ENCODE measurements at regions not wholly inside any gene's neighbourhood (a gene's known extent, or its start where the extent isn't known, plus 50 kb on each side); places are given as distances from the start of the nearest gene placed in this dataset.

- no peak for TF ChIP-seq CTCF (IDR thresholded peaks at IDR 0.05; ENCODE audit: insufficient read depth, low read depth, low read length, missing control alignments)
- H3K4me3 ChIP-seq (ENCODE audit: low read depth, low read length): no peak overlapping the region
- DNase-seq (ENCODE audit: low read depth): no peak
Measured at GRCh38 chr2:14221466-14221865, 411.1 kb upstream of the LRATD1 start.

- no peak overlapping the region for H3K4me3 ChIP-seq (ENCODE audit: low read depth, low read length)
- no peak for TF ChIP-seq CTCF (IDR thresholded peaks at IDR 0.05; ENCODE audit: insufficient read depth, low read depth, low read length, missing control alignments)
- DNase-seq (ENCODE audit: low read depth): no peak
Measured at GRCh38 chr2:14223576-14223975, 408.9 kb upstream of the LRATD1 start.

GRCh38 chr2:14231391-14231898 is 401.1 kb upstream of the LRATD1 start:
- TF ChIP-seq CTCF (IDR thresholded peaks at IDR 0.05; ENCODE audit: insufficient read depth, low read depth, low read length, missing control alignments): no peak
- no peak for DNase-seq (ENCODE audit: low read depth)
- no peak overlapping the region for H3K4me3 ChIP-seq (ENCODE audit: low read depth, low read length)

- no peak for DNase-seq (ENCODE audit: low read depth)
- no peak for TF ChIP-seq CTCF (IDR thresholded peaks at IDR 0.05; ENCODE audit: insufficient read depth, low read depth, low read length, missing control alignments)
- no peak overlapping the region for H3K4me3 ChIP-seq (ENCODE audit: low read depth, low read length)
Measured at GRCh38 chr2:14232217-14232616, 400.3 kb upstream of the LRATD1 start.

GRCh38 chr2:14234911-14235310 is 397.6 kb upstream of the LRATD1 start:
- TF ChIP-seq CTCF (IDR thresholded peaks at IDR 0.05; ENCODE audit: insufficient read depth, low read depth, low read length, missing control alignments): no peak

GRCh38 chr2:14235667-14236066 is 396.9 kb upstream of the LRATD1 start:
- TF ChIP-seq CTCF (IDR thresholded peaks at IDR 0.05; ENCODE audit: insufficient read depth, low read depth, low read length, missing control alignments): no peak
- DNase-seq (ENCODE audit: low read depth): no peak
- H3K4me3 ChIP-seq (ENCODE audit: low read depth, low read length): no peak overlapping the region

More at GRCh38 chr2:14234911-14235310, 397.6 kb upstream of the LRATD1 start:
- DNase-seq (ENCODE audit: low read depth): no peak
- no peak overlapping the region for H3K4me3 ChIP-seq (ENCODE audit: low read depth, low read length)

GRCh38 chr2:14237902-14238301 is 394.6 kb upstream of the LRATD1 start:
- no peak for TF ChIP-seq CTCF (IDR thresholded peaks at IDR 0.05; ENCODE audit: insufficient read depth, low read depth, low read length, missing control alignments)

More at GRCh38 chr2:14237902-14238301, 394.6 kb upstream of the LRATD1 start:
- no peak for DNase-seq (ENCODE audit: low read depth)
- no peak overlapping the region for H3K4me3 ChIP-seq (ENCODE audit: low read depth, low read length)
